ENCODE measurements at regions not wholly inside any gene's neighbourhood (a gene's known extent, or its start where the extent isn't known, plus 50 kb on each side); places are given as distances from the start of the nearest gene placed in this dataset.

DNA sequence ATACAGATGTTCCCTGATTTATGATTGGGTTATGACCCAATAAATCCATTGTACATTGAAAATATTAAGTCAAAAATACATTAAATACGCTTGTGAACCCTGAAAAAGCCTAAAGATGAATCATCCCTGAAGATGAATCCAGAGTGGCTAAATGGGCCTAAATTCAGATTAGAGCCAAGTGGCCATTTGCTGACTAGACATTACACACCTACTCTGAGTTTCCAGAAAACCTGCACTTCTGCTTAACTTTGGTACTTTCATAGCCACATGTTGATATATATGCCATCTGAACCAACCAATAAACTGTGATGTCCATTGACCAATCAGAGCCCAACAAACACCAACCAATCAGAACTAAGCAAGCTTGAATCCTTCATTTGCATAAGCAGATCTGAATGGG is 106.9 kb downstream of the WT1 start:
- no peak for TF ChIP-seq CREM (IDR thresholded peaks at IDR 0.05)
- TF ChIP-seq CREM (CRISPR knock-in tag; IDR thresholded peaks at IDR 0.05) = no peak
- no peak for TF ChIP-seq BHLHE40 (IDR thresholded peaks at IDR 0.05; ENCODE audit: low read length)
- no peak for TF ChIP-seq NCOA1 (CRISPR knock-in tag; IDR thresholded peaks at IDR 0.05)
- TF ChIP-seq, protein P1, sequence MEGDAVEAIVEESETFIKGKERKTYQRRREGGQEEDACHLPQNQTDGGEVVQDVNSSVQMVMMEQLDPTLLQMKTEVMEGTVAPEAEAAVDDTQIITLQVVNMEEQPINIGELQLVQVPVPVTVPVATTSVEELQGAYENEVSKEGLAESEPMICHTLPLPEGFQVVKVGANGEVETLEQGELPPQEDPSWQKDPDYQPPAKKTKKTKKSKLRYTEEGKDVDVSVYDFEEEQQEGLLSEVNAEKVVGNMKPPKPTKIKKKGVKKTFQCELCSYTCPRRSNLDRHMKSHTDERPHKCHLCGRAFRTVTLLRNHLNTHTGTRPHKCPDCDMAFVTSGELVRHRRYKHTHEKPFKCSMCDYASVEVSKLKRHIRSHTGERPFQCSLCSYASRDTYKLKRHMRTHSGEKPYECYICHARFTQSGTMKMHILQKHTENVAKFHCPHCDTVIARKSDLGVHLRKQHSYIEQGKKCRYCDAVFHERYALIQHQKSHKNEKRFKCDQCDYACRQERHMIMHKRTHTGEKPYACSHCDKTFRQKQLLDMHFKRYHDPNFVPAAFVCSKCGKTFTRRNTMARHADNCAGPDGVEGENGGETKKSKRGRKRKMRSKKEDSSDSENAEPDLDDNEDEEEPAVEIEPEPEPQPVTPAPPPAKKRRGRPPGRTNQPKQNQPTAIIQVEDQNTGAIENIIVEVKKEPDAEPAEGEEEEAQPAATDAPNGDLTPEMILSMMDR (CRISPR knock-in tag; IDR thresholded peaks at IDR 0.05) = no peak
- TF ChIP-seq YY1 (IDR thresholded peaks at IDR 0.05; ENCODE audit: insufficient read depth, insufficient replicate concordance, low read depth, low read length) = no peak
- no peak for TF ChIP-seq PHF20 (CRISPR knock-in tag; IDR thresholded peaks at IDR 0.05)
- TF ChIP-seq EZH2 (conservative IDR thresholded peaks at IDR 0.05; ENCODE audit: low read depth, low read length) = no peak
- TF ChIP-seq POLR2AphosphoS5 (IDR thresholded peaks at IDR 0.05; ENCODE audit: low read depth, low read length) = no peak
- no peak for TF ChIP-seq KLF12 (CRISPR knock-in tag; IDR thresholded peaks at IDR 0.05; ENCODE audit: borderline replicate concordance)
- no peak for TF ChIP-seq ZFAT (CRISPR knock-in tag; conservative IDR thresholded peaks at IDR 0.05)
- no peak for TF ChIP-seq HHEX (CRISPR knock-in tag; IDR thresholded peaks at IDR 0.05)
- TF ChIP-seq, protein P2, sequence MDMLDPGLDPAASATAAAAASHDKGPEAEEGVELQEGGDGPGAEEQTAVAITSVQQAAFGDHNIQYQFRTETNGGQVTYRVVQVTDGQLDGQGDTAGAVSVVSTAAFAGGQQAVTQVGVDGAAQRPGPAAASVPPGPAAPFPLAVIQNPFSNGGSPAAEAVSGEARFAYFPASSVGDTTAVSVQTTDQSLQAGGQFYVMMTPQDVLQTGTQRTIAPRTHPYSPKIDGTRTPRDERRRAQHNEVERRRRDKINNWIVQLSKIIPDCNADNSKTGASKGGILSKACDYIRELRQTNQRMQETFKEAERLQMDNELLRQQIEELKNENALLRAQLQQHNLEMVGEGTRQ (IDR thresholded peaks at IDR 0.05; ENCODE audit: low read depth, low read length) = no peak
- TF ChIP-seq, protein P2 (CRISPR knock-in tag; IDR thresholded peaks at IDR 0.05; ENCODE audit: borderline replicate concordance) = no peak
- TF ChIP-seq TBL1XR1 (IDR thresholded peaks at IDR 0.05; ENCODE audit: borderline replicate concordance, low read length, partially characterized antibody) = no peak
